ENCODE measurements at regions not wholly inside any gene's neighbourhood (a gene's known extent, or its start where the extent isn't known, plus 50 kb on each side); places are given as distances from the start of the nearest gene placed in this dataset.

GRCh38 chr6:8218861-8219260 is 116.5 kb upstream of the EEF1E1 start:
- DNase-seq (ENCODE audit: low read depth in 2 of 2), result no peak

GRCh38 chr6:8215631-8216030 is 113.3 kb upstream of the EEF1E1 start:
- no peak for DNase-seq (ENCODE audit: low read depth in 2 of 2)

- DNase-seq (ENCODE audit: low read depth in 2 of 2), result no peak
These were observed 111.6 kb upstream of the EEF1E1 start for GRCh38 chr6:8213995-8214394.

- DNase-seq (ENCODE audit: low read depth in 2 of 2), result no peak
These were observed 110.5 kb upstream of the EEF1E1 start for GRCh38 chr6:8212720-8213434.

- no peak for DNase-seq (ENCODE audit: low read depth in 2 of 2)
These were observed 105.5 kb upstream of the EEF1E1 start for GRCh38 chr6:8207869-8208191.

- no peak for DNase-seq (ENCODE audit: low read depth in 2 of 2)
These were observed 105.0 kb upstream of the EEF1E1 start for GRCh38 chr6:8207191-8207868.

GRCh38 chr6:8203337-8203736 is 101.0 kb upstream of the EEF1E1 start:
- no peak for DNase-seq (ENCODE audit: low read depth in 2 of 2)

GRCh38 chr6:8201679-8202078 is 99.3 kb upstream of the EEF1E1 start:
- no peak for DNase-seq (ENCODE audit: low read depth in 2 of 2)

GRCh38 chr6:8200255-8200654 is 97.9 kb upstream of the EEF1E1 start:
- no peak for DNase-seq (ENCODE audit: low read depth in 2 of 2)

- DNase-seq (ENCODE audit: low read depth in 2 of 2), result no peak
These were observed 93.4 kb upstream of the EEF1E1 start for GRCh38 chr6:8195714-8196102.

- DNase-seq (ENCODE audit: low read depth in 2 of 2), result no peak
These were observed 92.8 kb upstream of the EEF1E1 start for GRCh38 chr6:8195040-8195713.

GRCh38 chr6:8194490-8194889 is 92.1 kb upstream of the EEF1E1 start:
- no peak for DNase-seq (ENCODE audit: low read depth in 2 of 2)

GRCh38 chr6:8193541-8193940 is 91.2 kb upstream of the EEF1E1 start:
- DNase-seq (ENCODE audit: low read depth in 2 of 2), result no peak

- DNase-seq (ENCODE audit: low read depth in 2 of 2), result no peak
These were observed 90.2 kb upstream of the EEF1E1 start for GRCh38 chr6:8192597-8192996.

GRCh38 chr6:8192067-8192466 is 89.7 kb upstream of the EEF1E1 start:
- DNase-seq (ENCODE audit: low read depth in 2 of 2), result no peak

GRCh38 chr6:8191629-8192028 is 89.3 kb upstream of the EEF1E1 start:
- no peak for DNase-seq (ENCODE audit: low read depth in 2 of 2)

- no peak for DNase-seq (ENCODE audit: low read depth in 2 of 2)
These were observed 84.9 kb upstream of the EEF1E1 start for GRCh38 chr6:8187209-8187608.

- DNase-seq (ENCODE audit: low read depth in 2 of 2), result no peak
These were observed 80.7 kb upstream of the EEF1E1 start for GRCh38 chr6:8182902-8183665.

GRCh38 chr6:8181951-8182845 is 79.8 kb upstream of the EEF1E1 start:
- no peak for DNase-seq (ENCODE audit: low read depth in 2 of 2)

GRCh38 chr6:8181160-8181881 is 79.0 kb upstream of the EEF1E1 start:
- DNase-seq (ENCODE audit: low read depth in 2 of 2), result no peak

Measured in stimulated activated CD4-positive, alpha-beta T cell treated with anti-CD3 and anti-CD28 coated beads, Interleukin-1b, Interleukin-23, amount 100 ng/mL, for 4 hours (primary cell).